SHP77 (cell line): ENCODE measurements at regions not wholly inside any gene's neighbourhood (a gene's known extent, or its start where the extent isn't known, plus 50 kb on each side); places are given as distances from the start of the nearest gene placed in this dataset.
A peak's percentile ranks its signal among the peaks of the same experiment; 100 is the strongest.
"Not testable (repeated sequence)": the region's sequence is repeated elsewhere in the genome, so short reads cannot be mapped to it uniquely, and the experiment has no call there.

Experiments
- DNase-seq, 2 experiments: peaks; one replicate each; lab custom pipeline; 2025; lab: John Stamatoyannopoulos, UW

DNA sequence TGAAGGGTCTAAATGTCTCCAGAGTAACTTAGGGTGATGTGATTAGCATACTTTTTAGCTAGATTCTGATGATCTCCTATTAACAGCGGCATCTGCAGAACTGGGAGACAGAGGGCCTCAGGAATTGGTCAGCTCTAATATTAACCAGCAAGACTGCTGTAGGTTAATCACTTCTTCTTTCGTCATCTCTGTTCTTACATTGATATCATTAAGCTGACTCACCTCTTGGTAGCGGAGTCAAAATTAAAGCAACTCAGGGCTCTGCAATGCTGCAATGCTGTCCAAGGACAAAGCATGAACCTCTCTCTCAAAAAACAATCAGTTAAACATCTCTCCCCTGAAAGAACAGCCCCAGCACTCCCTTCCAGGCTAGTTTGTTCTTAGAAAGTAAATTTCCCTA lies 57.5 kb upstream of the TRA2B start:
- no peak for DNase-seq

GRCh38 chr3:185992831-185993374 lies 55.1 kb upstream of the TRA2B start:
- no peak for DNase-seq

DNA sequence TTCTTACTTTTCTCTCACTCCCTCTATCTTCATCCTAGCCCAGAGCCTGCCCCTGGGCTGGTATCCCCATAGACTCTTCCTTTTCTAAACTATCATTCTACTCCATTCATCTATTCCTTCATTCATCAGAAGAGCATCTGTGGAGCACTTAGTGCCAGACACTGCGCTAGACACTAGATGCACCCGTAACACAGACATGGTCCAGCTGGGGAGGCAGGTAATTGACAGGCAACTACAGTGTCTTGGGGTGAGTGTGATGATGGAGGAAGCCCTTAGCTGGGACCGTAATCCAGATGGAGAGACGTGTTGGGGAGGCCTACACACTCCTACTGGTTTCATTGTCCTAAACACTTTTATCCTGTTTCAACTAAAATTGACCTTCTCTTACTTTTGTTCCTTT lies 53.2 kb upstream of the TRA2B start:
- DNase-seq = not testable (repeated sequence)

GRCh38 chr3:185989511-185989910 lies 51.7 kb upstream of the TRA2B start:
- DNase-seq = no peak

- peak; percentile 2 to 13 for DNase-seq
Observed at GRCh38 chr3:185988816-185989175, 51.0 kb upstream of the TRA2B start.

DNA sequence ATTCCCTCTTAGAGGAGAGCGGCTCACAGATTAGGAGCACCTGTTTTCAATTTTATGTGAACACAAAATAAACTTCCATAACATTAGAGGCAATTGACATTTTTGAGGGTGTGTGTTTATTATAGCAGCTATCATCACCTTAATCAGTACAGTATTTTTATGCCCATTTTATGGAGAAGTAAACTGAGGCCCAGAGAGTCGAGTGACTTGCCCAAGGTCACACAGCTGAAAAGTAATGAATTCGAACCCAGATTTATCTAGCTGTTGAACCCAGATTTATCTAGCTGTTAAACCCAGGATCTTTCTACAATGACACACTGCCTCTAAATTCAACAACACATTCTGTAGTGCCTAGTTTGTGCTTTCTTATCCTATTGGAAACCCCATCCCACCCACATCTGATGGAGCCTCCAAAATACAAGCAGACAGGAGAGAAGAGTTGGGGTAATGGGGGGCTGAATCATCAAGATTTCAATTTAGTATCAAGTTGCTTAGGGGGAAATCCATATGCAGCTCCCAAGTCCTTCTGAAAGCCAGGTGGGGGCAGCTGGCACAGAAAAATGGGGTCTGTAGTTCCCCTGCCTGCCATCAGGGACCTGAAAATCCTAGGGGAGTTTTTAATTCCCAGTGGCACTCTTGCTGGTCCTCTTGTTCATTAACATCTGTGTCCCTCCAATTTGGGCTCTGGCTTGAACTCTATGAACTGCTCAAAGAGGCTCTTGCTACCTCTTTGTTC lies 50.4 kb upstream of the TRA2B start:
- DNase-seq = no peak
